ENCODE measurements at regions not wholly inside any gene's neighbourhood (a gene's known extent, or its start where the extent isn't known, plus 50 kb on each side); places are given as distances from the start of the nearest gene placed in this dataset.

GRCh38 chr1:96991261-96991660 lies 269.7 kb downstream of the PTBP2 start:
- Histone ChIP-seq H3K9me3 (ENCODE audit: control insufficient read depth in 2 of 2, insufficient read depth in 1 of 2, low read depth in 1 of 2, low read length in 1 of 2) (no peaks in the 10 kb centered on the region), H3K27ac (ENCODE audit: low read depth in 1 of 3, low read length in 2 of 3) (no peak overlapping the region), H3K27me3 (ENCODE audit: control insufficient read depth in 3 of 3, insufficient read depth in 3 of 3, low read length in 3 of 3) (no peaks in the 10 kb centered on the region), H3K4me1 (ENCODE audit: control insufficient read depth in 3 of 3, insufficient read depth in 2 of 3, low read depth in 1 of 3, low read length in 2 of 3) (no peaks in the 10 kb centered on the region), H3K36me3 (ENCODE audit: control insufficient read depth in 3 of 3, insufficient read depth in 2 of 3, low read depth in 1 of 3, low read length in 3 of 3) (no peaks in the 10 kb centered on the region), H3K4me3 (ENCODE audit: low read depth in 1 of 3, low read length in 3 of 3) (no peak overlapping the region)
- FAIRE-seq: no peak
- 53 to 77% (median 57%) methylated on average over 1 of the region's 1 CpG for WGBS, 3 donors
- no peak for DNase-seq

- no peak overlapping the region for H3K4me3 ChIP-seq (ENCODE audit: low read depth in 1 of 3, low read length in 3 of 3)
- no peaks in the 10 kb centered on the region for H3K4me1 ChIP-seq (ENCODE audit: control insufficient read depth in 3 of 3, insufficient read depth in 2 of 3, low read depth in 1 of 3, low read length in 2 of 3)
- 86 to 90% (median 87%) methylated on average over 3 of the region's 3 CpGs for WGBS, 3 donors
- no peak for DNase-seq
- no peaks in the 10 kb centered on the region for H3K27me3 ChIP-seq (ENCODE audit: control insufficient read depth in 3 of 3, insufficient read depth in 3 of 3, low read length in 3 of 3)
- H3K27ac ChIP-seq (ENCODE audit: low read depth in 1 of 3, low read length in 2 of 3): no peak overlapping the region
- no peak for FAIRE-seq
- H3K9me3 ChIP-seq (ENCODE audit: control insufficient read depth in 2 of 2, insufficient read depth in 1 of 2, low read depth in 1 of 2, low read length in 1 of 2): no peaks in the 10 kb centered on the region
- H3K36me3 ChIP-seq (ENCODE audit: control insufficient read depth in 3 of 3, insufficient read depth in 2 of 3, low read depth in 1 of 3, low read length in 3 of 3): no peaks in the 10 kb centered on the region
Observed at GRCh38 chr1:96992871-96993270, 271.3 kb downstream of the PTBP2 start.

GRCh38 chr1:96995351-96995750 lies 273.8 kb downstream of the PTBP2 start:
- no peaks in the 10 kb centered on the region for H3K9me3 ChIP-seq (ENCODE audit: control insufficient read depth in 2 of 2, insufficient read depth in 1 of 2, low read depth in 1 of 2, low read length in 1 of 2)
- FAIRE-seq (no peak), DNase-seq (no peak)
- H3K4me1 ChIP-seq (ENCODE audit: control insufficient read depth in 3 of 3, insufficient read depth in 2 of 3, low read depth in 1 of 3, low read length in 2 of 3): no peaks in the 10 kb centered on the region
- H3K36me3 ChIP-seq (ENCODE audit: control insufficient read depth in 3 of 3, insufficient read depth in 2 of 3, low read depth in 1 of 3, low read length in 3 of 3): no peaks in the 10 kb centered on the region
- H3K27me3 ChIP-seq (ENCODE audit: control insufficient read depth in 3 of 3, insufficient read depth in 3 of 3, low read length in 3 of 3): no peaks in the 10 kb centered on the region
- H3K27ac ChIP-seq (ENCODE audit: low read depth in 1 of 3, low read length in 2 of 3): no peak overlapping the region
- no peak overlapping the region for H3K4me3 ChIP-seq (ENCODE audit: low read depth in 1 of 3, low read length in 3 of 3)
- WGBS, 3 donors: 55 to 66% (median 57%) methylated on average over 3 of the region's 3 CpGs

- DNase-seq (no peak), FAIRE-seq (no peak)
- no peaks in the 10 kb centered on the region for H3K36me3 ChIP-seq (ENCODE audit: control insufficient read depth in 3 of 3, insufficient read depth in 2 of 3, low read depth in 1 of 3, low read length in 3 of 3)
- no peak overlapping the region for H3K4me3 ChIP-seq (ENCODE audit: low read depth in 1 of 3, low read length in 3 of 3)
- 70 to 84% (median 72%) methylated on average over 1 of the region's 1 CpG for WGBS, 3 donors
- H3K9me3 ChIP-seq (ENCODE audit: control insufficient read depth in 2 of 2, insufficient read depth in 1 of 2, low read depth in 1 of 2, low read length in 1 of 2): no peaks in the 10 kb centered on the region
- H3K27ac ChIP-seq (ENCODE audit: low read depth in 1 of 3, low read length in 2 of 3): no peak overlapping the region
- H3K4me1 ChIP-seq (ENCODE audit: control insufficient read depth in 3 of 3, insufficient read depth in 2 of 3, low read depth in 1 of 3, low read length in 2 of 3): no peaks in the 10 kb centered on the region
- no peaks in the 10 kb centered on the region for H3K27me3 ChIP-seq (ENCODE audit: control insufficient read depth in 3 of 3, insufficient read depth in 3 of 3, low read length in 3 of 3)
Observed at GRCh38 chr1:96996001-96996400, 274.4 kb downstream of the PTBP2 start.

GRCh38 chr1:96997717-96998116 lies 276.1 kb downstream of the PTBP2 start:
- no peaks in the 10 kb centered on the region for H3K9me3 ChIP-seq (ENCODE audit: control insufficient read depth in 2 of 2, insufficient read depth in 1 of 2, low read depth in 1 of 2, low read length in 1 of 2)
- no peaks in the 10 kb centered on the region for H3K4me1 ChIP-seq (ENCODE audit: control insufficient read depth in 3 of 3, insufficient read depth in 2 of 3, low read depth in 1 of 3, low read length in 2 of 3)
- 38 to 54% (median 38%) methylated on average over 7 of the region's 7 CpGs for WGBS, 3 donors
- DNase-seq (no peak), FAIRE-seq (no peak)
- no peaks in the 10 kb centered on the region for H3K27me3 ChIP-seq (ENCODE audit: control insufficient read depth in 3 of 3, insufficient read depth in 3 of 3, low read length in 3 of 3)
- H3K4me3 ChIP-seq (ENCODE audit: low read depth in 1 of 3, low read length in 3 of 3): no peak overlapping the region
- no peak overlapping the region for H3K27ac ChIP-seq (ENCODE audit: low read depth in 1 of 3, low read length in 2 of 3)
- no peaks in the 10 kb centered on the region for H3K36me3 ChIP-seq (ENCODE audit: control insufficient read depth in 3 of 3, insufficient read depth in 2 of 3, low read depth in 1 of 3, low read length in 3 of 3)

GRCh38 chr1:96998466-96998865 lies 276.9 kb downstream of the PTBP2 start:
- DNase-seq: no peak
- Histone ChIP-seq H3K9me3 (ENCODE audit: control insufficient read depth in 2 of 2, insufficient read depth in 1 of 2, low read depth in 1 of 2, low read length in 1 of 2) (no peaks in the 10 kb centered on the region), H3K36me3 (ENCODE audit: control insufficient read depth in 3 of 3, insufficient read depth in 2 of 3, low read depth in 1 of 3, low read length in 3 of 3) (no peaks in the 10 kb centered on the region), H3K27ac (ENCODE audit: low read depth in 1 of 3, low read length in 2 of 3) (no peak overlapping the region), H3K4me3 (ENCODE audit: low read depth in 1 of 3, low read length in 3 of 3) (no peak overlapping the region), H3K27me3 (ENCODE audit: control insufficient read depth in 3 of 3, insufficient read depth in 3 of 3, low read length in 3 of 3) (no peaks in the 10 kb centered on the region), H3K4me1 (ENCODE audit: control insufficient read depth in 3 of 3, insufficient read depth in 2 of 3, low read depth in 1 of 3, low read length in 2 of 3) (no peaks in the 10 kb centered on the region)
- no peak for FAIRE-seq
- WGBS, 3 donors: 85 to 93% (median 92%) methylated on average over 3 of the region's 3 CpGs

- H3K36me3 ChIP-seq (ENCODE audit: control insufficient read depth in 3 of 3, insufficient read depth in 2 of 3, low read depth in 1 of 3, low read length in 3 of 3): no peaks in the 10 kb centered on the region
- H3K4me3 ChIP-seq (ENCODE audit: low read depth in 1 of 3, low read length in 3 of 3): no peak overlapping the region
- no peaks in the 10 kb centered on the region for H3K9me3 ChIP-seq (ENCODE audit: control insufficient read depth in 2 of 2, insufficient read depth in 1 of 2, low read depth in 1 of 2, low read length in 1 of 2)
- FAIRE-seq: no peak
- no peak overlapping the region for H3K27ac ChIP-seq (ENCODE audit: low read depth in 1 of 3, low read length in 2 of 3)
- WGBS, 3 donors: 30 to 63% (median 44%) methylated on average over 2 of the region's 2 CpGs
- no peaks in the 10 kb centered on the region for H3K4me1 ChIP-seq (ENCODE audit: control insufficient read depth in 3 of 3, insufficient read depth in 2 of 3, low read depth in 1 of 3, low read length in 2 of 3)
- no peak for DNase-seq
- no peaks in the 10 kb centered on the region for H3K27me3 ChIP-seq (ENCODE audit: control insufficient read depth in 3 of 3, insufficient read depth in 3 of 3, low read length in 3 of 3)
Observed at GRCh38 chr1:96999191-96999590, 277.6 kb downstream of the PTBP2 start.

- Histone ChIP-seq H3K27ac (ENCODE audit: low read depth in 1 of 3, low read length in 2 of 3) (no peak overlapping the region), H3K36me3 (ENCODE audit: control insufficient read depth in 3 of 3, insufficient read depth in 2 of 3, low read depth in 1 of 3, low read length in 3 of 3) (no peaks in the 10 kb centered on the region), H3K9me3 (ENCODE audit: control insufficient read depth in 2 of 2, insufficient read depth in 1 of 2, low read depth in 1 of 2, low read length in 1 of 2) (no peaks in the 10 kb centered on the region), H3K27me3 (ENCODE audit: control insufficient read depth in 3 of 3, insufficient read depth in 3 of 3, low read length in 3 of 3) (no peaks in the 10 kb centered on the region), H3K4me1 (ENCODE audit: control insufficient read depth in 3 of 3, insufficient read depth in 2 of 3, low read depth in 1 of 3, low read length in 2 of 3) (no peaks in the 10 kb centered on the region), H3K4me3 (ENCODE audit: low read depth in 1 of 3, low read length in 3 of 3) (no peak overlapping the region)
- FAIRE-seq (no peak), DNase-seq (no peak)
- 58 to 74% (median 68%) methylated on average over 2 of the region's 2 CpGs for WGBS, 3 donors
Observed at GRCh38 chr1:97004054-97004453, 282.5 kb downstream of the PTBP2 start.

- Histone ChIP-seq H3K4me1 (ENCODE audit: control insufficient read depth in 3 of 3, insufficient read depth in 2 of 3, low read depth in 1 of 3, low read length in 2 of 3) (no peaks in the 10 kb centered on the region), H3K27me3 (ENCODE audit: control insufficient read depth in 3 of 3, insufficient read depth in 3 of 3, low read length in 3 of 3) (no peaks in the 10 kb centered on the region), H3K4me3 (ENCODE audit: low read depth in 1 of 3, low read length in 3 of 3) (no peak overlapping the region), H3K9me3 (ENCODE audit: control insufficient read depth in 2 of 2, insufficient read depth in 1 of 2, low read depth in 1 of 2, low read length in 1 of 2) (no peaks in the 10 kb centered on the region), H3K36me3 (ENCODE audit: control insufficient read depth in 3 of 3, insufficient read depth in 2 of 3, low read depth in 1 of 3, low read length in 3 of 3) (no peaks in the 10 kb centered on the region), H3K27ac (ENCODE audit: low read depth in 1 of 3, low read length in 2 of 3) (no peak overlapping the region)
- FAIRE-seq (no peak), DNase-seq (no peak)
- 85 to 90% (median 87%) methylated on average over 4 of the region's 4 CpGs for WGBS, 3 donors
Observed at GRCh38 chr1:97004743-97005142, 283.2 kb downstream of the PTBP2 start.

All from small intestine (tissue), 7 donors.